Lung (tissue), 11 donors: ENCODE measurements at regions not wholly inside any gene's neighbourhood (a gene's known extent, or its start where the extent isn't known, plus 50 kb on each side); places are given as distances from the start of the nearest gene placed in this dataset.

ENCODE experiments used
- ATAC-seq: fragments of 200-7000 bp; cut with Tn5 transposase; one replicate; pipeline ENCODE4 v1.9.1; 2020; ENCODE audit warnings: moderate number of reproducible peaks; ENCODE audit not compliant: insufficient read depth, low FRiP score
- DNase-seq, 3 donors: peaks; one replicate each; pipeline ENCODE4 v3.0.0-alpha.2; 2013 to 2017
- H3K27ac ChIP-seq, 2 donors: one replicate each; pipeline ENCODE4 v1.5.1; 2013; ENCODE audit warnings: mild to moderate bottlenecking in 2 of 2, moderate library complexity in 2 of 2, control low read depth in 1 of 2, inconsistent platforms in 1 of 2, low read depth in 1 of 2, low read length in 1 of 2
- H3K27me3 ChIP-seq, 3 donors: one replicate each; pipeline ENCODE4 v1.5.1; 2013; ENCODE audit warnings: low read length in 2 of 3; ENCODE audit not compliant: control insufficient read depth in 3 of 3, insufficient read depth in 3 of 3
- H3K36me3 ChIP-seq, 4 donors: one replicate each; pipeline ENCODE4 v1.5.1; 2013; ENCODE audit warnings: low read length in 4 of 4, mild to moderate bottlenecking in 1 of 4, moderate library complexity in 1 of 4; ENCODE audit not compliant: control insufficient read depth in 4 of 4, insufficient read depth in 4 of 4
- H3K4me1 ChIP-seq, 5 donors: one replicate each; pipeline ENCODE4 v1.5.1; 2013; ENCODE audit warnings: low read length in 5 of 5, mild to moderate bottlenecking in 2 of 5, moderate library complexity in 1 of 5; ENCODE audit not compliant: control insufficient read depth in 5 of 5, insufficient read depth in 5 of 5
- H3K4me3 ChIP-seq: one replicate; pipeline ENCODE4 v1.5.1; 2013; ENCODE audit warnings: mild to moderate bottlenecking, control low read depth, moderate library complexity
- H3K9ac ChIP-seq, 2 donors: one replicate each; pipeline ENCODE4 v1.5.1; 2013; ENCODE audit warnings: low read length in 2 of 2, control low read depth in 1 of 2; ENCODE audit not compliant: insufficient read depth in 1 of 2
- H3K9me3 ChIP-seq, 4 donors: one replicate each; pipeline ENCODE4 v1.5.1; 2013; ENCODE audit warnings: low read length in 3 of 4, mild to moderate bottlenecking in 1 of 4, moderate library complexity in 1 of 4; ENCODE audit not compliant: control insufficient read depth in 4 of 4, insufficient read depth in 3 of 4
- CTCF ChIP-seq: IDR thresholded peaks from 2 replicates; pipeline ENCODE4 v1.5.1; 2012; ENCODE audit warnings: mild to moderate bottlenecking; ENCODE audit errors: control extremely low read depth, extremely low read depth
- WGBS, 2 donors: extraction: QIAGEN DNeasy Blood & Tissue Kit; methylation state at CpG; one replicate each; pipeline ENCODE4 v1.1.7; 2013; 5-methylcytosine and 5-hydroxymethylcytosine counted together
- donor health status: control.
- donor health status: control.
- donor health status: Bipolar disorder and iron deficiency.
- donor health status: healthy.
- donor health status: DM: yes; HTN: yes; CAD: no.

DNA sequence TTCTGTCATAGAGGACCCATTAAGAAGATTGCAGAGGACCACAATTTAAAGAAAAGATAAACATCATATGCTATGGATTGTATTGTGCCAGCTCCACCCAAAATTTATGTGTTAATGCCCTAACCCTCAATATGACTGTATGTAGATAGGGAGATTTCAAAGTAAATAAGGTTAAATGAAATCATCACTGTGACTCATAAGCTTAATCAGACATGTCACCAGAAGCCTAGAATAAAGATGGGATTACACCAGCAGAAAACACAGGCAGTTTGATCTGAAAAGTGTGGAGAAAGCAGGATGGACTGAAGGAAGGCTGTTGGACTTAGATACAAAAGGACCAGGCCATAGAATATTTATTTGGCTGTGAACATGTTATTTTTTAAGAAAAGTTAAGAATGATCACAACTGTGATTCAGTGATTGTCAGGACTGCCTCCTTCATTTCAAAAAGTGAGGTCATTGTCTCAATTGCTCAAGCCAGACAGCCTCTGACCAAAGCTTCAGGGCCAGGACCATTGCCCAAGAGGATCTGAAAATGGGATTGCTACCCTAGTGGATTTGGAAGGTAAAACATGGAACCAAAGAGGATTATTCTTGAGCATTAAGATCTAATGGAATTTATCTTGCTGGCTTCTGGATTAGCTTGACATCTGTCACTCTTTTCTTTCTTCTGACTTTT lies 270.8 kb upstream of the POM121L12 start:
- Histone ChIP-seq H3K27ac (no peak overlapping the region), H3K27me3 (no peaks in the 10 kb centered on the region), H3K9ac (no peak overlapping the region), H3K4me1 (no peaks in the 10 kb centered on the region), H3K9me3 (peaks cover 0 to 3% (median 0%) of the 10 kb centered on the region in 4 donors), H3K36me3 (no peaks in the 10 kb centered on the region), H3K4me3 (no peak overlapping the region)
- ATAC-seq = no peak
- no peak for DNase-seq
- no peak for TF ChIP-seq CTCF

GRCh38 chr7:52758356-52758755 lies 277.1 kb upstream of the POM121L12 start:
- no peak overlapping the region for H3K9ac ChIP-seq
- DNase-seq (no peak), ATAC-seq (no peak)
- 70 to 75% methylated on average over 1 of the region's 1 CpG for WGBS, 2 donors
- H3K36me3 ChIP-seq = no peaks in the 10 kb centered on the region
- H3K27me3 ChIP-seq = no peaks in the 10 kb centered on the region
- TF ChIP-seq CTCF = no peak
- H3K4me1 ChIP-seq = no peaks in the 10 kb centered on the region
- H3K9me3 ChIP-seq = peaks cover 0 to 3% (median 0%) of the 10 kb centered on the region in 4 donors
- no peak overlapping the region for H3K4me3 ChIP-seq
- no peak overlapping the region for H3K27ac ChIP-seq

GRCh38 chr7:52753855-52754254 lies 281.6 kb upstream of the POM121L12 start:
- 89 to 91% methylated on average over 12 of the region's 12 CpGs for WGBS, 2 donors
- Histone ChIP-seq H3K27ac (no peak overlapping the region), H3K36me3 (no peaks in the 10 kb centered on the region), H3K9ac (no peak overlapping the region), H3K9me3 (no peaks in the 10 kb centered on the region), H3K4me1 (no peaks in the 10 kb centered on the region), H3K27me3 (no peaks in the 10 kb centered on the region), H3K4me3 (no peak overlapping the region)
- ATAC-seq (no peak), DNase-seq (no peak)
- TF ChIP-seq CTCF = no peak

GRCh38 chr7:52752891-52753290 lies 282.5 kb upstream of the POM121L12 start:
- WGBS, 2 donors = 82 to 91% methylated on average over 4 of the region's 4 CpGs

More at GRCh38 chr7:52752891-52753290, 282.5 kb upstream of the POM121L12 start:
- Histone ChIP-seq H3K4me3 (no peak overlapping the region), H3K36me3 (no peaks in the 10 kb centered on the region), H3K4me1 (no peaks in the 10 kb centered on the region), H3K27me3 (no peaks in the 10 kb centered on the region), H3K9ac (no peak overlapping the region), H3K27ac (no peak overlapping the region), H3K9me3 (no peaks in the 10 kb centered on the region)
- DNase-seq (no peak), ATAC-seq (no peak)
- no peak for TF ChIP-seq CTCF
